ENCODE measurements at regions not wholly inside any gene's neighbourhood (a gene's known extent, or its start where the extent isn't known, plus 50 kb on each side); places are given as distances from the start of the nearest gene placed in this dataset.
A peak's percentile ranks its signal among the peaks of the same experiment; 100 is the strongest.

- no peak overlapping the region for H3K4me3 ChIP-seq
- H3K36me3 ChIP-seq: no peaks in the 10 kb centered on the region
- no peak for TF ChIP-seq POLR2AphosphoS5 (IDR thresholded peaks at IDR 0.05)
- 66 to 76% (median 70%) methylated on average over 5 of the region's 5 CpGs for WGBS, 5 donors
- H3K27me3 ChIP-seq: peaks cover 0 to 31% (median 11%) of the 10 kb centered on the region in 3 donors
- DNase-seq: no peak
- H3K27ac ChIP-seq: no peak overlapping the region
- intact Hi-C loops (cut with DNase I; ENCODE audit: low total_unique reads): no loop called here
- H3K9me3 ChIP-seq: no peaks in the 10 kb centered on the region
- peaks cover 0 to 6% (median 5%) of the 10 kb centered on the region in 4 donors for H3K4me1 ChIP-seq
Observed at GRCh38 chr12:125530876-125531275, 465.6 kb downstream of the AACS start.

- intact Hi-C loops (cut with DNase I; ENCODE audit: low total_unique reads): no loop called here
Observed at GRCh38 chr12:125531574-125531973, 466.3 kb downstream of the AACS start.

GRCh38 chr12:125533434-125534029, 468.3 kb downstream of the AACS start:
- peaks cover 0 to 31% (median 11%) of the 10 kb centered on the region in 3 donors for H3K27me3 ChIP-seq
- H3K9me3 ChIP-seq: no peaks in the 10 kb centered on the region
- H3K4me3 ChIP-seq: peak overlapping the region in 1 of 4 donors; percentile 4
- H3K36me3 ChIP-seq: no peaks in the 10 kb centered on the region
- peaks cover 0 to 6% (median 5%) of the 10 kb centered on the region in 4 donors for H3K4me1 ChIP-seq
- 8 to 11% (median 9%) methylated on average over 25 to 29 of the region's 29 CpGs for WGBS, 5 donors
- peak; percentile 46 to 67 for DNase-seq
- intact Hi-C loops (cut with DNase I; ENCODE audit: low total_unique reads): no loop called here
- no peak for TF ChIP-seq POLR2AphosphoS5 (IDR thresholded peaks at IDR 0.05)
- no peak for TF ChIP-seq EP300 (IDR thresholded peaks at IDR 0.05)
- no peak for TF ChIP-seq POLR2A (IDR thresholded peaks at IDR 0.05)
- peak in 5 of 7 experiments; percentile 23 to 63 (median 45) for TF ChIP-seq CTCF (IDR thresholded peaks at IDR 0.05)
- no peak overlapping the region for H3K27ac ChIP-seq

More at GRCh38 chr12:125531574-125531973, 466.3 kb downstream of the AACS start:
- H3K4me1 ChIP-seq: peaks cover 0 to 6% (median 5%) of the 10 kb centered on the region in 4 donors
- peak in 1 of 2 donors; percentile 6 for DNase-seq
- H3K9me3 ChIP-seq: no peaks in the 10 kb centered on the region
- whole genome bisulfite sequencing, 5 donors: 82 to 88% (median 87%) methylated on average over 7 of the region's 7 CpGs
- H3K27me3 ChIP-seq: peaks cover 0 to 31% (median 11%) of the 10 kb centered on the region in 3 donors
- no peak overlapping the region for H3K27ac ChIP-seq
- no peak overlapping the region for H3K4me3 ChIP-seq
- TF ChIP-seq POLR2A (IDR thresholded peaks at IDR 0.05) (no peak), EP300 (IDR thresholded peaks at IDR 0.05) (no peak), POLR2AphosphoS5 (IDR thresholded peaks at IDR 0.05) (no peak), CTCF (IDR thresholded peaks at IDR 0.05) (no peak)
- H3K36me3 ChIP-seq: no peaks in the 10 kb centered on the region

GRCh38 chr12:125538401-125539199, 473.4 kb downstream of the AACS start:
- Histone ChIP-seq H3K27ac (no peak overlapping the region), H3K27me3 (peaks cover 0 to 6% (median 1%) of the 10 kb centered on the region in 3 donors), H3K36me3 (no peaks in the 10 kb centered on the region), H3K4me1 (peaks cover 0 to 1% (median under 1%) of the 10 kb centered on the region in 4 donors), H3K4me3 (no peak overlapping the region), H3K9me3 (no peaks in the 10 kb centered on the region)
- WGBS, 5 donors: 74 to 82% (median 76%) methylated on average over 11 of the region's 11 CpGs
- DNase-seq: no peak
- intact Hi-C loops (cut with DNase I; ENCODE audit: low total_unique reads): no loop called here
- no peak for TF ChIP-seq EP300 (IDR thresholded peaks at IDR 0.05)

- 59 to 68% (median 61%) methylated on average over 5 of the region's 5 CpGs for WGBS, 5 donors
- peaks cover 0 to 5% (median 0%) of the 10 kb centered on the region in 4 donors for H3K9me3 ChIP-seq
- TF ChIP-seq CTCF (IDR thresholded peaks at IDR 0.05): no peak
- intact Hi-C loops (cut with DNase I; ENCODE audit: low total_unique reads): no loop called here
- DNase-seq: no peak
- no peaks in the 10 kb centered on the region for H3K4me1 ChIP-seq
- no peaks in the 10 kb centered on the region for H3K27me3 ChIP-seq
- no peaks in the 10 kb centered on the region for H3K36me3 ChIP-seq
- no peak overlapping the region for H3K27ac ChIP-seq
- H3K4me3 ChIP-seq: no peak overlapping the region
Observed at GRCh38 chr12:125540580-125541204, 475.5 kb downstream of the AACS start.

Data from stomach (tissue), 8 donors.